SK-MEL-5 (cell line): ENCODE measurements at regions not wholly inside any gene's neighbourhood (a gene's known extent, or its start where the extent isn't known, plus 50 kb on each side); places are given as distances from the start of the nearest gene placed in this dataset.
"Not testable (repeated sequence)": the region's sequence is repeated elsewhere in the genome, so short reads cannot be mapped to it uniquely, and the experiment has no call there.

Experiments
- DNase-seq: peaks from one replicate; pipeline ENCODE4 v3.0.0-alpha.2; 2016; ENCODE audit warnings: low read depth, low spot score
- in situ Hi-C: cut with HindIII; loops from 2 replicates; pipeline ENCODE4 v1.10.0; 2016; ENCODE audit warnings: low sequenced_read_pairs, high pct_unique_total_duplicates, low pct_unique_long_range_greater_than_20kb

DNA sequence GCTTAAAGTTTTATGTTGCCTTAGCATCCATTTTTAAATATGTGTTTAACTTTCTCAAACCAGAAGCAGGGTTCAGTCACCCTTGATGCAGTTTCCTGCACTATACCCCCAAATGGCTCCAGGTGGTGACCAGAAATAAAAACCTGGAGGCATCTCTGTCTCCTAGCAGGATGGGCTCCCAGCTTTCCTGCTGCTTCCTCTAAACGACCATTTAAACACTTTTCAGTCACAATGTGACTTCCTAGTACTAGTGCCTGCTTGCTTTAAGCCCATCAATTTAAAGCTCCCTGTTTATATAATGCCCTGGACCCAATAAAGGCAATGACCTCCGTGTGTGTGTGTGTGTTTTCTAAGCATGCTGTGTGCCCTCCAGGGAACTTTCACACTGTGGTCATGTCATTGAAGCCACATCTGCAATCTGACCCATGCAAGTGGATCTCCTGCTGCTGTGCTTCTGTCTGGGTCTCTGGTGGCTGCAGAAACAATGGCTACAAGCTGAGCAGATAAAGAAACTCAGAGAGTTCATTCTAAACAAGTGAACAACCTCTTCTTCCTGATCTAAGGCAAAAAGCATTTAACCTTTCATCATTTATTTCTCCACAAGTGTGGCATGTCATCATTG lies 175.3 kb downstream of the SPATA31A6 start:
- in situ Hi-C loops, DNase-seq: not testable (repeated sequence)

DNA sequence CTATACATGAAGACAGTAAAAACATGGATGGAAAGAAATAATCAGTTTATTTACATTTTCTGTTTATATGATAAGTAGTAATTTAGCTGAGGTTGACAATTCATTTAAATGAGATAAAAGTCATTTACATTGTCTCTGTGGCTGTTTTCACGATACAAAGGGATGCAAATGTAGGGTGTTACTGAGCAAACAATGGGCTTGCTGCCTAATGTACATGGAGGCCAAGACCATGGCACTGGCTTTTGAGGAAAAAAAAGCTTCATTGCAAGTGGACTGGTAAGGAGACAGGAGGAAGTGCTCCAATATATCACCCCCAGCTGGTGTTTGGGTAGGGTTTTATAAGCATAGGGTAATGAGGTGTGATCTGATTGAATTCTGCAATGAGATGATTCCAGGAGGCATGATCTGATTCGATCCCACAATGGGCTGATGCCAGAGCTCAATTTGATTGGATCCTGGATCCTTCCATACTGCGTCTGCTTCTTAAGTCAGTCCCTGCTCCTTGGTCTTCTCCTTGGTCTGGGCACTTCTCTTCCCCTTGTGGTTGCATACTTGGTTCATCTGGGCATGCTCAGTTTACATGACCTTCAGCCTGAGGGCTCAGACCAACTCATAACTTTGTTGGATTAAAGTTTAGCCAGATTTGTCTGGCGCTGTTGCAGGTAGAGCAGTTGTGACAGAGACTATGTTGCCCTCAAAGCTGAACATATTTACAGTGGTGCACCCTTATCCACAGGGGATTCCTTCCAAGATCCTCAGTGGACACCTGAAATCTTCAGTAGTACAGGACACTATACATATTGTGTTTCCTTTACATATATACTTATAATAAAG lies 181.2 kb downstream of the SPATA31A6 start:
- DNase-seq, in situ Hi-C loops: not testable (repeated sequence)

DNA sequence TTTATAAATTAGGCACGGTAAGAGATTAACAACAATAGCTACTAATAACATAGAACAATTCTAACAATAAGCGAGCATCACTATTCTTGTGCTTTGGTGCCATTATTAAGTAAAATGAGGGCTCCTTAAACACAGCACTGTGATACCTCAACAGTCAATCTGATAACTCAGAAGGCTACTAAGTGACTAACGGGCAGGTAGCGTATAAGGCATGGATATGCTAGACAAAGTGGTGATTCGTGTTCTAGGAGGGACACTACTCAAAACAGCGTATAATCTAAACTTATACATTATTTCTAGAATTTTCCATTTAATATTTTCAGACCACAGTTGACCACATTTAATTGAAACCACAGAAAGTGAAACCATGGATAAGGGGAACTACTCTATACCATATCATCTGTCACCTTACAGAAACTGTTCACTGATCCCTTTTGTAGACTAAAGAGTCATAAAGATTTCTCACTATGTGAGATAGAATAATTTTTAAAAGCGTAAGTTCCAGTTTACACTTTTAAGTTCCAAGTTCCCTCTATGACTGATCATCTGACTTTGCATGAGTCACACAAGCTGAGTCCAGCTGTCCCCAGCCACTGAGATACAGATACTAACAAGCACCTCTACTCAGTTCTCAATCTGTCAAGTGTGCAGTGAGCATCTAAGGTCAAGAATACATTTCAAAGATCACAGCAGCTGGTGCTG lies 181.9 kb downstream of the SPATA31A6 start:
- DNase-seq, in situ Hi-C loops: not testable (repeated sequence)

DNA sequence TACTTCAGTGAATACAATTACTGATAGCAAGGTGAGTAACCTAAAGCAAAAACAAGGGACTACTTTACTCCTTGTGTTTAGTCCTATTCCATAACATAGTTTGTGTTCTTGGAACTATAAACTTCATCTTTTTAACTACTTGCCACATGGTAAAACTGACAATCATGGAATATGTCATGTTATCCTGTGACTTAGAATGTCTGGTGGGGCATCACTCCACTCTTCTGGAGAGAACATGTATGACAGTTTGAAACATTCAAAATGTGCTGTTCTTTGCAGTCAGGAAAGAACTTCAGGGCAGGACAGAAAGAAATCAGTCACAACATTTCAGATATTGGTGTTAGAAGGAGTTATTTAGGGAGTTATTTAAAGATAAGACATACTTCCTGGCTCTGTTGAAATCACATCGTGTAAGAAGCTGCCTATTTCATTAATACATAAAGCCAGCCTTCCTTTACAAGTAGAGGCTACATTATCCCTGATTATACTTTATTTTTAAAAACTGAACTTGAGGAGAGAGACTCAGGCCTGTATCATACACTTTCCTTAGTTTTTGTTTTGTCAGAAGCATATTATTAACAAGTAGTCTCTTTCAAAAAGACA lies 184.9 kb downstream of the SPATA31A6 start:
- in situ Hi-C loops, DNase-seq: not testable (repeated sequence)

DNA sequence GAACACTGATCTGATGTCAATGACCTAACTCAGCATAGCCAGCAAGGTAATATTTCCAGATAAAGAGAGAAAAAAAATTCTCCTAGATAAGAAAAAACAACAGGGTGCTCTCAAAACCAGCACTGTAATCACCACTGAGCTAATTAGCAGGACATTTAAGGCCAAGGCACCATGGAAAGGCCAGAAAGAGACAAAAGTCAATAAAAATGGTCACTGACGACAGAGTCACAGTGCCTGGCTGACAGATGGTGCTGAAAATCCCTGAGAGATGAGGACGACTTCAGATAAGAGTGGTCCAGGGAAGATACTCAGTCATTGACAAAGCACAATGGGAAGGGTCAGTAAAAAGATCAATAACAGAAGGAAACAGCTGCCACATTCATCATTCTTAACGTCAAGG lies 186.7 kb downstream of the SPATA31A6 start:
- in situ Hi-C loops, DNase-seq: not testable (repeated sequence)

DNA sequence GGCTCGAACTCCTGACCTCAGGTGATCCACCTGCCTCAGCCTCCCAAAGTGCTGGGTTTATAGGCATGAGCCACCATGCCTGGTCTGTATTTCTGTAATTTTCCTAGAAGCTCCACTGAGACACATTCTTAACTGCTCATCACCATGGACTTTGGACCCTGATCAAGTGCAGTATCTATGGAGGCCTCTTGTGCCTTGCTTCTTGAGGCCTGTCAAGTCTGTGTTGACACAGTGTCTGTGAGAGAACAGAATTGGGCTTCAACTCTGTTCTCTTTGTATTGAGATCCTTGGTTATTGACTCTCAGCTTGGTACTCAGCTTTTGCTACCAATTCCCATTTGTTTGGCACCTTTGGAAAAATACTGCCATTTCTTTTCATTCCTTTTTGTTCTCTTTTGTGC lies 188.0 kb downstream of the SPATA31A6 start:
- DNase-seq, in situ Hi-C loops: not testable (repeated sequence)

DNA sequence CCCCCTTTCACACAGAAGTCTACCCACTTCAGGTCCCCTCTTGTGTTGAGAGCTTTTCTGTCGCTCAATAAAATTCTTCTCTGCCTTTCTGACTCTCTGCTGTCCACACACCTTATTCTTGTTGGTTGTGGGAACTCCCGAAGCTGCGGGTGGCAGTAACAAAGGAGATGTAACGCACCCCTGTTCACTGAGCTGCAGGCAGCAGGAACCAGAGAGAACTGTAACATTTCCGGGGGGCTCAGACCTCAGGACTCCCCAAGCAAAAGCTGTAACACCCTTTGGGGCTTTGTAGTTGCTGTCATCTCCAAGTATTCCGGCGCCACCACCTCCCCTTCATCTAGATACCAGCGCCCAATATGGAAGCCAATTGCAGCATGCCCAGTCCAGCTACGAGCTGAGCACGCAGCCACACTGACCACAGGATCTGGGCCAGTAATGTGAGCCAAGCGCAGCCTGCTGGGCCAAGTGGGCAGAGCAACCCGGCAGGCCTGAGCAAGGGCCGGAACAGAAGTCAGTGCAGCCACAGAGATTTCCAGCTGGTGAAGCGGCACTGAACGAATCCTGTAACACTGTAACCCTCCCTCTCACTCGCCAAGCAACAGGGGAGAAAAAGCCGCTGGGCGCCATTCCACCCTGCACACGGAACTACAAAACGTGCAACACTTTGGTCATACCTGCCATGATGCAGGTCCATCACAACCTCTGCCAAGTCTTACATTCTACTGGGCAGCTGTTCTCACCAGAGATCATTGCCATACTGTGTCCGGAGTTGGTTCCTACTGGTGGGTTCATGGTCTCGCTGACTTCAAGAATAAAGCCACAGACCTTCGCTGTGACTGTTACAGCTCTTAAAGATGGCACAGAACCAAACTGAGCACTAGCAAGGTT lies 194.3 kb downstream of the SPATA31A6 start:
- DNase-seq, result peak; percentile 41
- in situ Hi-C loops, result not testable (repeated sequence)

DNA sequence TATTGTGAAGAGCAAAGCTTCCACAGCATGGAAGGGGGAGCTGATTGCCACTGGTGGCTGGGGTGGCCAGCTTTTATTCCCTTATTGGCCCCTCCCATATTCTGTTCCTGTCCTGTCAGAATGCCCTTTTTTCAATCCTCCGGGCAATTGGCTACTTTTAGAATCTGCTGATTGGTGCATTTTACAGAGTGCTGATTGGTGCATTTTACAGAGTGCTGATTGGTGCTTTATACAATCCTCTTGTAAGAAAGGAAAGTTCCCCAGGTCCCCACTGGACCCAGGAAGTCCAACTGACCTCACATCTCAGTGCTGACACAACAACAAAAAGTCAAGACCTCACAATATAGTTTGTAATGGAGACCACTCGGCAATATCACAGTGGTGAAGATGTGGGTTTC lies 195.0 kb downstream of the SPATA31A6 start:
- DNase-seq, result no peak
- in situ Hi-C loops, result no loop called here

DNA sequence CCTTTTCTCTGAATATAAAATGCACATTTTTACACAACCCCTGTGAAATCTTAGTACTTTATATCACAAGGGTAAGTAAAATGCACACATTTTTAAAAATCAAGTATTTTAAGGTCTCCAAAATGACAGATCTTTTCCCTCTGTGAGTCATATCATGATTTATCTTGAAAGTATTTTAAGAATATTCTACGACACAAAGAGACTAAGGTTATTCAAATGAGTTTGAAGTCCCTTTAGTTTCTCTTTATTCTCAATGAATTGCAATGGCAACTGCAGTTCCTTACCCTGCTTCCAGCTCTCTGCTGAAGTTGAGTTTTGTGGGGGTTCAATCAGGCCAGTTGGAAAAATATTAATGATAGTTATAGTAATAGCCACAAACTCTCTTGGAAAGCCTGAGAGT lies 196.1 kb downstream of the SPATA31A6 start:
- in situ Hi-C loops, DNase-seq: not testable (repeated sequence)

DNA sequence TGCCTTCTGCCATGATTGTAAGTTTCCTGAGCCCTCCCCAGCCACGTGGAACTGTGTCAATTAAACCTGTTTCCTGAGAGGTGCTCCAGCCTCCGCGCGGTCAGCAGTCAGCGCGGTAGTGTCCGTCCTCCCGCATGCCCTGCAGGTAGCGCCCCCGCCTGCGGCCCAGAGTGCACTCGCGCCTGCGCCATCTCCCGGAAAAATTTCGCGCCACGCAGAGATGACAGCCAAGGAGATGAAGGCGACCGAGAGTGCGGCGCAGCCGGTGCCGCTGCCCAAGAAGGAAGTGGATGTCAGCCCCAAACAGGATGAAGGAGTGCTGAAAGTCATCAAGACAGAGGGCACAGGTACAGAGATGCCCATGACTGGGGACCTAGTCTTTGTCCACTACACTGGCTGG lies 201.1 kb downstream of the SPATA31A6 start:
- DNase-seq, in situ Hi-C loops: not testable (repeated sequence)

DNA sequence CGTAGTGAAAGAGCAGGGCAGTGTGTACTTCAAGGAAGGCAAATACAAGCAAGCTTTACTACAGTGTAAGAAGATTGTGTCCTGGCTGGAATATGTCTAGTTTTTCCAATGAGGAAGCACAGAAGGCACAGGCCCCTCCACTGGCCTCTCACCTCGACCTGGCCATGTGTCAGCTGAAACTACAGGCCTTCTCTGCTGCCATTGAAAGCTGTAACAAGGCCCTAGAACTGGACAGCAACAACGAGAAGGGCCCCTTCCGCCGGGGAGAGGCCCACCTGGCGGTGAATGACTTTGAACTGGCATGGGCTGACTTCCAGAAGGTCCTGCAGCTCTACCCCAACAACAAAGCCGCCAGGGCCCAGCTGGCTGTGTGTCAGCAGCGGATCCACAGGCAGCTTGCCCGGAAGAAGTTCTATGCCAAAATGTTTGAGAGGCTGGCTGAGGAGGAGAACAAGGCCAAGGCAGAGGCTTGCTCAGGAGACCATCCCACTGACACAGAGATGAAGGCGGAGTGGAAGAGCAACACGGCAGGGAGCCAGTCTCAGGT lies 202.2 kb downstream of the SPATA31A6 start:
- in situ Hi-C loops, DNase-seq: not testable (repeated sequence)

DNA sequence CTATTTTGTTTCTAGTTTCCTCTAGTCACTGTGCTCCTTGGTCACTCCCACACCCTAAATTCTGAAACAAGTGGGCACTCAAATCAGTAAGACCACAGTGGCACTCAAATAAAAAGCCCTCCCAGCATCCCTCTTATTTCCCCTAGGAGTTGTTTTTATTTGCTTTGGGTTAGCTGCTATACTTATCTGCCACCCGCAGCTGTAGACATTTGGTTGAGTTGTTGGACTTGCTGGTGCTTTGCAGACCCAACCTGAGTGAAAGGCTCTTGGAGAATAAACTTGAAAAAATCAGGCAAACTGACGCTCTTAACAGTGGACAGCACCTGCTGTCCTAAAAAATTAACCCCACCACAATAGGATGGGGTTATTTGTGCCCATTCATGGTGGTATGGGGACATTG lies 203.0 kb downstream of the SPATA31A6 start:
- in situ Hi-C loops, result no loop called here
- no peak for DNase-seq

DNA sequence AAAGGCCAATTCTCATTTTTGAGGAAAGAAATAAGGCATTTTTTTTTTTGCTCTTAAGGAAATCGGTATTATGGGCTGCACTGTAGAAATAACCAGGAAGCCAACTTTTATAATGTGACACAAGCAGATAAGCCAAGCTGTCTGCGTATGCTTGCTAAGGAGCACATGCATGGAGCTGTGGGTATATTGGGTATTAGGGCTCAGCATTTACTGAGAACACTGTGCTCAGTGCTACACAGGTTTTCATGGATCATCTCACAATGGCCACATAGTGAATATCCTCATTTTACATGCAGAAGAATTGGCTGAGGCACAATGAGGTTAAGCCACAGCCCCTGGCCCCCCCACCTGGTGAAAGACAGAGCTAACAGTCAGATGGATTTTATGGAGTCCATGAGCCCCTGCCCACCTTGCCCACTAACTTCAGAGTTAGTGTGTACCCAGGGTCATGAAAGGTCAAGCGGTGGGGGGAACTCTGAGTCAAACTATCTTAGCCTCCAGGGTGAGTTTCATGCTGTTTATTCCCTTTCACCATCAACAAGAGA lies 204.8 kb downstream of the SPATA31A6 start:
- in situ Hi-C loops, result no loop called here
- no peak for DNase-seq

DNA sequence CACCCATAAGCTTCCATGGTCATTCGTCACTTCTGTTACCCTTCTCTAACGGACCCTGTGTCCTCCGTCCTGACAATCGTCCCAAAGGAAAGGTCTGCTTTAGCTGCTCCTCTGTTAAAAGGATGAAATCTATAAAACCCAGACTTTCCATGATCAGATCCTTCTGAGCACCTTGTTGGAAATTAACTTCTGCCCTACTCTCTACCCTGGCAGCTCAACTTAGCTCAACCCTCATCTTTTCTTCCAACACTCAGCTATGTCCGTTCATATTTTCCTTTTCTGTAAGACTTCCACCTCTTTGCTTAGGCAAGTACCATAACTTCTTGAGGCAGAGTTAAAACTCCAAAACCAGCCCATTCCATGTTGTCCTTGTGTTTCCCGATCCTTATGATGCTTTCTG lies 205.4 kb downstream of the SPATA31A6 start:
- in situ Hi-C loops, result no loop called here
- DNase-seq, result no peak

DNA sequence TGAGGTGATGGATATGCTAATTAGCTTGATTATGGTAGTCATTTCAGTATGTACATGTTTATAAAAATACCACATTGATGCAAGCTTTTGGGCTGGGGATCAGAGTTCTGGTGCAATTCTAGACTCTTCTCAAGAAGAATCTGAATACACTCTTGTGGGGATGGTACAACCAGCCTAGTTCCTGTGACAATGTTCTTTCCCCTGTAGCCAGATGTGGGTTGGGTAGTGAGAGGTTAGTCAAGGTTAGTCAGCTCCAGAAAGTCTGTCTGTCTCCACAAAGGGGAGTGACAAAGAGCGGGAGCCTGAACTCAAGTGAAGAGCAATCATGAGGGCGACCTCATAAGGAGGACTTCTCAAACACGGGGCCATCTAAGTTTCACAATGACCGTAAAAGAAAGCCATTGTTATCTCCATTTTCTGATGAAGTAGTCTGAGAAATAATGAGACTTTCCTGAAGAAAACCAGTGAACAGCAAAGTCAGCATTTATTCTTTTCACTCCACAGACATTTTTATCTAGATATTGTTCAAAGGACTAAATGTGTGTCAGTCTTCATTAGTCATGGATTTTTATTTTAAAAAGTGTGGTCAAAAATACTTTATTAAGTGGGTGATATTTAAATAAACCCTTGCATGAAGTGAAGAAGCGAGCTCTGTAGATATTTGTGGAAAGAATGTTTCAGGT lies 209.5 kb downstream of the SPATA31A6 start:
- DNase-seq, in situ Hi-C loops: not testable (repeated sequence)

DNA sequence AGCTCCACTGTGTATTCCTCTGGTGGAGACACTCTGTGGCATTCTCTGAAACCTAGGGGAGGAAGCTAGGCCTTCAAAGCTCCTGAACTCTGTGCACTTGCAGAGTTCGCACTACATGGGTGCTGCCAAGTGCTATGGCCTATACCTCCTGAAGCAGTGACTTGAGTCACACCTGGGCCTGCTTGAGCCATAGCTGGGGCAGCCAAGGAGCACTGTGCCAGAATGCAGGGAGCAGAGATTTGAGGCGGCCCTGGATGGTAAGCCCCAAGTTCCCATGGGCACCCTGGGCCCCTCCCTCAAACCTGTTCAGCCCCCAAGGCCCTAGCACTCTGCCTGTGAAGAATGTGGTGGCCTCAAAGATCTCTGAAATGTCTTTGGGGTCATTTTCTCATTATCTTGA lies 212.9 kb downstream of the SPATA31A6 start:
- no peak for DNase-seq
- in situ Hi-C loops, result no loop called here
